ENCODE measurements at regions not wholly inside any gene's neighbourhood (a gene's known extent, or its start where the extent isn't known, plus 50 kb on each side); places are given as distances from the start of the nearest gene placed in this dataset.

- TF ChIP-seq REPIN1 (tag by site-specific recombination; IDR thresholded peaks at IDR 0.05; ENCODE audit: low read depth) (no peak), ZBTB26 (tag by site-specific recombination; optimal IDR thresholded peaks at IDR 0.05) (no peak), ZNF501 (tag by site-specific recombination; IDR thresholded peaks at IDR 0.05) (no peak)
These were observed 934.9 kb upstream of the CADM2 start for GRCh38 chr3:84023842-84024241.

Data from HEK293 (cell line).